Putamen (tissue), 1 donor: ENCODE measurements at regions not wholly inside any gene's neighbourhood (a gene's known extent, or its start where the extent isn't known, plus 50 kb on each side); places are given as distances from the start of the nearest gene placed in this dataset.
"Not testable (repeated sequence)": the region's sequence is repeated elsewhere in the genome, so short reads cannot be mapped to it uniquely, and the experiment has no call there.

Source experiments
- DNase-seq: peaks from one replicate; pipeline ENCODE4 v3.0.0-alpha.2; 2016; ENCODE audit warnings: low spot score

DNA sequence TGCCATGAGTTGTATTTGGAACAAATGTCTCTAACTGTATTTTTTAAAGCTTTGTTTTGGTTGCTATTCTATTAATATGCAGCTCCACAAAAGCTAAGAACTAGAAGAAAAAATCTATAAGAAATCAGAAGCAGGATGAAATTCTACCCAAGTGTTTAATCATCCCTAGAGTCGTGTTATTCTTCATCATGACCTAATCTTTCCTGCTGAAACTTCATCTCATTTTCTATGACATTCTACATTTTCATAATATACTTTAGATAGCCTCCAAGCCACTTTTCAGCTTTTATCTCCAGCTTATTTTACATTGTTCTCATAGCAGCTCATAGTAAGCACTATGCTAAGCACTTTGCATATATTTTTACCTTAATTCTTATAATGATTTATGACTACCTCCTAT lies 302.8 kb downstream of the FOXO1 start:
- DNase-seq, result no peak

DNA sequence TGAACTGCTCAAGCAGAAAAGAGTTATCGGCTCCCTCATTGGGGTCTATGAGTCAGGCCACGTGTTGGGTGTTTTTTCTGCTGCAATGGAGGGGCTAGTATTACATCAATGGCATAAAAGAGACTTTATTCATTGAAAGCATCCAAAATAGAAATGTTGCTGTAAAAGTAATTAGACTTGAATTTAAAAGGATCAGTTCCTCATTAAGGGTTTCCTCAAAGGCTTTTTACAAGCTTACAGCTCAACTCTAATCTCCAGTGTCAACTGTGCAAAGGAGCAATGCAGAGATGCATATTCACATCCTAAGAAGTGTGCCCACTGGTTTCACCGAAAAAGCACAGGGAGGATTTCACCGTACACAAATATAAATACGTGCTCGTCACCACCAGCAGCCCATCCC lies 300.3 kb downstream of the FOXO1 start:
- DNase-seq, result no peak

DNA sequence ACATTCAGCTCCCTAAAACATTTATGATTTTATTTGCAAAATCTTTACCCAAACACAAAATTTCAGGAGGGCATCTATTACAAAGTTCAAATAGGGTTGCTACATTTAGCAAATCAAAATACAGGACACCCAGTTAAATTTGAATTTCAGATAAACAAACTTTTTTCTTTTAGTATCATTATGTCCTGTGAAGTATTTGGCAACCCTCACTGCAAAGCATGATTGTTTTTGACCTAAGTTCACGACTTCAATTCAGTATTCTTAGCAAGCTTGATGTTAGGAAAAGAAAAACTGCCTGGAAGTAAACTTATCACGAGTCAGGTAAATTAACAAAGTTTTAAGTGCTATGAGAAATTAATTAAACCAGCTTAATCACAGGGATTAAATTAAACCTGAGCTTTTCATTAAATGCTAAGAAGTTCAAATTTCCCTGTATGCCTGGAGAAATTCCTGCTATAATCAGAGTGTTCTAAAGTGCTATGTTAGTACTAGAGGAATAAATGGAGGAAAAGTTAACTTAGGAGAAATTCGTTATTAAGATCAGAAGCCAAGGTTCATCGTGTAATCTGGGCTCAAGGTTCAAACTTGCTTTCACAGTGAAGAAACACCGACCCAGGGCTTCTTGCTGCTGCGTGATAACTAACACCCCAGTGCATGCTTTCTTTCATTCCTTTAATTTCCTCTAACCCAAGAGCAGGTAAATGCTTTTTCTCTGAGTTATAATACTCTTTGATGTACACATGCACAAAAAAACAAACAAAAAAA lies 298.1 kb downstream of the FOXO1 start:
- DNase-seq, result no peak

DNA sequence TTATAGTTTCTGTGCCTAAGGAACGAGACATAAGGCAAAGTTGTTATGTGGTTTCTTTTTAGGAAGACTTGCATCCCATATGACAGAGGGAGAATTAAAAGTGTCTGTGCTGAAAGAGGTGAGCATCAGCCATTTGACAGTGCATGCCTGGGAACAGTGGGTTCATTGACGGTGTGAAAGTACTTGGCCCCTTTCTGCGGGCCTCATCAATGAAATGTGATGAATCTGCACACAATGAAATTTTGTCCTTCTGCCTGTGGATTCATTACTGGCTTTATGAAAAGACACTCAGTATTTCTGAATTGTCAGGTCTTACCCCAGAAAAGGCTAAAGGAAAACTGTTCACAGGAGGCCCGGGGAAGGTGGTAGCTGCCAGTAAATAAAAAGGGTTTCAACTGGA lies 295.8 kb downstream of the FOXO1 start:
- no peak for DNase-seq

DNA sequence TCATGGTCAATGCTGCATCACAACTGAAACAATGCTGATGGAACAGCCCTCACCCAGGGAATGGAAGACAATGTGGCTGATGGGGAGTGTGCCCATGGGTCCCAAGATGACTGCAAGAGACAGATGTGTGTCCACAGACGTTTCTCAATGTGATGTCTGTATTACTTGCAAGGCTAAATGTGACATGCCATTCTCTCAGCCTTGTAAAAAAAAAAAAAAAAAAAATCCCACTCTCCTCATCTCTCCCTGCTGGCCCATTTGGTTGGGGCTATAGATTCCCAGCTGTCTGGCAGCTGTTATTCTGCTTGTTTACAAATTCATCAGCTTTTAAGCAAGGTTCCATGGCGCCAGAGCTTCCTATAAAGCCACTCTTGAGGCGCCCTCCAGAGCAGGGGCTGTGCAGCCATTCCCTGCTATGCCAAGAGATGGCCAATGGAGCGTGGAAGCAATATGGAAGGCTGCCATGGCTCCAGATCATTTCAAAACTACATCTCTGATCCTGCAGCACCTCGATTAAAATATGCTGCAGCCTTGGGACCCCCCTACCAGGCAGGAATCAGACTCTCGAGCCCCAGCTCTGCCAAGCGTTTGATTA lies 294.8 kb downstream of the FOXO1 start:
- no peak for DNase-seq

DNA sequence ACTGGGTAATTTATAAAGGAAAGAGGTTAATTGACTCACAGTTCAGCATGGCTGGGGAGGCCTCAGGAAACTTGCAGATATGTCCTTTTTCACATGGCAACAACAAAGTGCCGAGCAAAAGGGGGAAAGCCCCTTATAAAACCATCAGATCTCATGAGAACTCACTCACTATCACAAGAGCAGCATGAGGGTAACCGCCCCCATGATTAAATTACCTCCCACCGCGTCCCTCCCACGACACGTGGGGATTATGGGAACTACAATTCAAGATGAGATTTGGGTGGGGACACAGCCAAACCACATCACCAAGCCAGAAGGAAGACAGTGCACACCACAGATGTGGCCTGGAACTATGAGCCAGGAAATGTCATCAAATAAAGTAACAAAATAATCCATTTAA lies 292.8 kb downstream of the FOXO1 start:
- DNase-seq, result not testable (repeated sequence)

DNA sequence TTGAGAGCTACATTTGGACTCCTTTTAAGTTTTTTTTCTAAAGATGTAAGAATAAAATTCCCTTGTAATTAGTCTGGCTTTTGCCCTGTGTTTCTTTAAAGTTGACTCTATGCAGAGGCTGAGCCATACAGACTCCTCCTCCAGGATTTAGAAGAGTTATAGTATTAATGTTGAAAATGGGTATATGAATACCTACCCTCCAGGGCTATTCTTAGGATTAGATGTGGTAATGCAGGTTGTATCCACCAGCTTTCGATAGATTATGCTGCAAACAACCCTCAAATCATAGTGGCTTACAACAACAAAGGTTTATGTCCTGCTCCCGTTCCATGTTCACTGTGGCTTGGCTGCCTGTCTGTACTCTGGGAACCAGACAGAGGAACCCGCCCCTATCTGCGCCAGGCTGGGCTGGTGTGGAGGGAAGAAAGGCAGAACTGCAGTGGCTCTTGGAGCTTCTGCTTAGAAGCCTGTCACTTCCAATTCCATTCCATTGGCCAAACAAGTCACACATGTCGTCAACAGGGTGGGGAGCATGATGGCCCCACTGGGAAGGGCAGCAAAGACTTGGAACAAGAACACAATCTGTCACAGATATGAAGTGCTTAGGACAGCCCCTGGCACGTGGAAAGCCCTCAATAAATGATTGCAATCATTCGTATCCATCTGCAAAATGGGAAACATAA lies 290.8 kb downstream of the FOXO1 start:
- DNase-seq, result no peak

DNA sequence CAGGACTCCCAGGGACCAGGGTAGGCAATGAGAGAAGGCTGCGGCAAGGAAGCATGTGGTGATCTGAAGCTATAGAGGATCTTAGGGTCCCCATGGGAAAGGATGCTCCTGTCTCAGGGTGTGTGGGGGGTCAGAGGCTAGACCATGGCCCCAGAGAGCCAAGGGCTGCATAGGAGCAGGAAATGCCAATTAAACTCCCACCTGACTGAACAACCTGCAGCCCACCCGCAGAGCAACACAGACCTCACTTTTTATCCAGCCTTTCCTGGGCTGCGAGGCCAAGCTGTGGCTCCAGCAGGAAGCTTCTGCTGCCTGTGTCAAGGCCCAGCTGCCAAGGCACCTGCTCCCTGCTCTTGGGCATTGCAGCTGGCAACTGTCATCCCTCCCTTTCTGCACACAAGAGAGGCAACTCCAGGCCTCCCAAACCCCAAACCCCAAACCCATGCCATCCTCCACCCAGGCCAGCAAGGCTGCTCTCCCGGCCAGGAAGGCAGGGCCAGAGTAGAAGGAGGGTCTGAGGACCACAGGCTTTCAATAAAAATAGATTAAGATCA lies 290.1 kb downstream of the FOXO1 start:
- DNase-seq, result no peak

DNA sequence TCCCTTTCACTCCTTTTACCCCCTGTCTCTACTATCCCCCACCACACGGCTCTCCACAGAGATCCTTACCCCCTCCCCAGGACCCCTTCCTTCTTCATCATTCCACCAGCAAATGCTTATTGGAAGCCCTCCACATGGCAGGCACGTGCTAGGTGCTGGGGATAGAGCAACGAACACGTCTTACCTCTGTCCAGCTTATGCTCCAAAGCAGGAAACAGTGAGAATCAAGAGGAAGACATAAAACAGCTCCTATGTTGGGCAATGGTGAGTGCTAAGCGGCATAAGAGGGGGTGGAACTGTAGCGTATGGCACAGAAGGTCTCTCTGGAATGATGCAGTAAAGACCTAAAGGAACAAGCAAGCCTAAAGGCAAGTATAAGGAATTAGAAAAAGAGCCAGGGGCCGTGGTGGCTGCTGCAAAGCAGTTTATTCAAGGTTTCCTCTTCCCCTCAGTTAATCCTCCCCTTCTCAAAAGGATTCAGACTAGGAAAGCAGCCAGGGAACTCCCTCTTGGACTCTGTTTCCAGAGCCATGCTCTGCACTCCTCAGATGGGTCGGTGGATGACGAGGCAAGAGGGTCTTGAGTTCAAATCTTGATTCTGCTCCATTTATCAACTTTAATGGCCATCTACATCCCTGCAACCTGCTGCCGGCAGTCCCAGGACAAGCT lies 289.4 kb downstream of the FOXO1 start:
- DNase-seq, result no peak

DNA sequence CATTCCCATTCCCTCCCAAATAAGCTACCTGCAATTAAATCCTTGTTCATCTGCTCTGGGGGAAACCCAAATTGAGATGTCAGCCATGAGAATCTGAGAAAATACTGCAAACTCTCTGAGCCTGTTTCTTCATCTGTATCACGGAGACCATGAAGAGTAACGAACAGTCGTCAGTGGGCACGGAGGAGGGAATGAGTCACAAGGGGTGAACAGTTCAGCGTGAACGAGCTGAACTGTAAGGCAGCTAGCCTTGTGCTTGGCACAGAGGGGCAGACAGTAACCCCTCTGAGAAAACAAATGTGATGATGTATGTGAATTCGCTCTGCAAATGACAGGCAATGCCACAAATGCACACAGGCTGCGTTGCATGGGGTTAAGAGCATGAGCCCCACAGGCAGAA lies 288.7 kb downstream of the FOXO1 start:
- no peak for DNase-seq

DNA sequence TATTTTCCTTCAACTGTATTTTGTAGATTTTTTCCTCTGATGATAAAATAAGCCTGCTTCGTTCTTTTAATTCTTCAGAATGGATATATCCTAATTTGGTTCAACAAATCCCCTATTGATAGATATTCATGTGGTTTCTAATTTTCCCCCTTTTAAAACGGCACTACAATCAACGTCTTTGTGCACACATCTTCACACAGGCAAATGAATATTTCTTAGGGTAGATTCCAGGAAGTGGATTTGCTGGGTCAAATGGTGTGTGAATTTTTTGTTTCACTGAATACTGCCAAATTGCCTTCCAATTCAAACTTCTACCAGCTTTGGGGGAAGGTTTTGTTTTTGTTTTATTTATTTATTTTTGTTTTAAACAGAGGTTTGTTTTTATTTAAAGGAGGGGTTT lies 287.2 kb downstream of the FOXO1 start:
- no peak for DNase-seq

DNA sequence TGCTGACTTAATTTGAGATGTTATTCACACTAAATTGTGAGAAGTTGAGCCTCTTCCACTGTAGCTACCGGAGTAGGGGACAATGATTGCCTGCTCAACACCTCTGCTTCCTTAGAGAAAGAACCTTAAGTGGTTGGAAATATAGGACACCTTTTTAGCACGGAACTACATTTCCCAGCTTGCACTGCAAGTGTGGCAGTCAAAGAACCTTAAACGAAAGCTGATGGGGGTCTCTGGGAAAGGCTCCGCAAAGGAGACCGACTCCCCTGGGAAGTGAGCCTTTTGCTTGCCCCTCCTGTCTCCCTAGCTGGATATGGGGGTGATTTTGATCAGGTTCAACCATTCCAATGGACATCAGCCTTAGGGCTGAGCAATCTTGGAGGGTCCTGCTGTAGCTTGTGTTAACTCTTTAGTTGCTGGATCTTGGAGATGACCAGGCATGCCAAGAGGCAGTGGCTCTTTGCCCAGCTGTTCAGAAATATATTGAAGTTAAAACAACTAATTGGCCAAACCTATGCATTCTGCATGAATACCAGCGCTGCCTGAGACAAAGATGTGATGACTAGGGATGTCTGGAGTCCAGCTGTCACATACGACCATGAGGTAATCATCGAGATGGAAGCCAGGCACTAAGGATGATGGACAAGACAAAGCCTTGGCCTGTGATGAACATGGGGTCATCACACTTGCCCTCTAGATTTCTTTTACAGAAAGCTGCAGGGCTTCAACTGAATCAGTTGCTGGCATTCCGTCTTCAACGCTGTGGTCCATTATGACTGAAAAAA lies 286.5 kb downstream of the FOXO1 start:
- no peak for DNase-seq

DNA sequence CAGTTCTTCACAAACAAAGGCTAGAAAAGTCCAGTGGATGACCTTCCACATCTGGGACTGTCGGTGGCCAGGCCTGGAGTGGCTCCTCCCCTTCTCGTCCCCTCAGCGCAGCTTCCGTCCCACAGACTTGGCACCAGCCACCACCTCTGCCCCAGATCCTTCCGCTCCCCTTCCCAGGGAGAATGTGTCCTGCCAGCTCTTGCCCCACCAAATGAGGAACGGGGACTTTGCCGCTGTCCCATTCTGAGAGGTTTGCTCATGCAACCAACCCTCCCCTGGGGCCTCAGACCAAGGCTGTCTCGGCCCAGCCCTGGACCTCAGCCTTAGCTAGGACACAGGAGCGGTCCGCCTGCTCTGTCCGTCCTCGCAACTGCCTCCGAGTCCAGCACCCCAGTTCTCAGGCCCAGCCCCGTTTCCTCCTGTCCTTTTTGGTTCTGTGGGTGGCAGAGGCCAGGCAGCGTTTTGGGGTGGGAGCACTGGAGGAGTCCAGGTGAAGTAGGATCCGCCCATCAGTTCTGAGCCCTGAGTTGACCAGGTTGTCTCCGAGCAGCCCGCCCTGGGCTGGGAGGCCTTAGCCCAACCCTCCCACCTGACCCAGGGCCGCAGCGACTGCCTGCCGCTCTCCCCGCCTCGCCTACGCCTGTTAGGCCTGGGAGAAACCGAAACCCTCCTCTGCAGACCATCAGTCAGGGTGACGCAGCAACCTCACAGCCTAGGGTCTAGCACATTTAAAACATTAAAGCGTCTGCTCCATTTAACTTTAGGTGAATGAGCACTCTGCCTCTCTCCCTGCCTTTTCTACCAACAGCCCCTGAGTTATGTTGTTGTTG lies 284.3 kb downstream of the FOXO1 start:
- no peak for DNase-seq

DNA sequence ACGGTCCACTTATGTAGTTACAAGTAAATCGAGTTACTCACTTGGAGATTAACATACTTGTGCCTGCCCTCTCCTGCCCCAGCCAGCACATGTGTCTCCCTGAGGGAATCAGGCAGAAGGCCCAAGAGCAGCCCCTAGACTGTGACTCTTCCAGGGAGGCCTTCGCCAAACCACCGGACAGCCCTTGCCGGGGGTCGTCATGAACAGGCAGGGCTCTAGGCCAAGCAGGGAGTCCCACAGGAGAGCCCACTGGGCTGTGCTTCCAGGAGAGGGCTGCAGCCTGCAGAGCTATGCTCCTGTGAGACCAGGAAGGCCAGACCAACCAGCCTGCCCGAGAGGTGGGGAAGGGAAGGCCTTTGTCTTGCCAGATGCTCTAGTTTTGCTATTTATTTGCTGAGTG lies 283.3 kb downstream of the FOXO1 start:
- no peak for DNase-seq

DNA sequence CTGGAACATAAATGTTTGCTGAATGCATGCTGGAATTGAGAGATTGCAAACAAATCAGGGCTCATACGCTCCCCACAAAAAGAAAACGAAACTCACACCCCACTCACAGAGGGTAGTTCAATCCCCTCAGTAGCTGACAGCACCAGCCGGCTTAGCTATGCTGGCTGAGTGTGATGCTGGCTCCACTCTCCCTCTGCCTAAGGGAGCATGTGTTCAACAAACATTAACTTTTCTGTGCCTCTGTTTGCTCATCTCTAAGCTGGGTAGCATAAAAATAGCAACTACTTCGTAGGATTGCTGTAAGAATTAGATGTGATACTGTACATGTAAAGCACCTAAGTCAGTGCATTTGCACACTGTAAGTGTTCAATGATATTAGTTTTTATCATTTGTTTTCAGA lies 282.6 kb downstream of the FOXO1 start:
- DNase-seq, result no peak

DNA sequence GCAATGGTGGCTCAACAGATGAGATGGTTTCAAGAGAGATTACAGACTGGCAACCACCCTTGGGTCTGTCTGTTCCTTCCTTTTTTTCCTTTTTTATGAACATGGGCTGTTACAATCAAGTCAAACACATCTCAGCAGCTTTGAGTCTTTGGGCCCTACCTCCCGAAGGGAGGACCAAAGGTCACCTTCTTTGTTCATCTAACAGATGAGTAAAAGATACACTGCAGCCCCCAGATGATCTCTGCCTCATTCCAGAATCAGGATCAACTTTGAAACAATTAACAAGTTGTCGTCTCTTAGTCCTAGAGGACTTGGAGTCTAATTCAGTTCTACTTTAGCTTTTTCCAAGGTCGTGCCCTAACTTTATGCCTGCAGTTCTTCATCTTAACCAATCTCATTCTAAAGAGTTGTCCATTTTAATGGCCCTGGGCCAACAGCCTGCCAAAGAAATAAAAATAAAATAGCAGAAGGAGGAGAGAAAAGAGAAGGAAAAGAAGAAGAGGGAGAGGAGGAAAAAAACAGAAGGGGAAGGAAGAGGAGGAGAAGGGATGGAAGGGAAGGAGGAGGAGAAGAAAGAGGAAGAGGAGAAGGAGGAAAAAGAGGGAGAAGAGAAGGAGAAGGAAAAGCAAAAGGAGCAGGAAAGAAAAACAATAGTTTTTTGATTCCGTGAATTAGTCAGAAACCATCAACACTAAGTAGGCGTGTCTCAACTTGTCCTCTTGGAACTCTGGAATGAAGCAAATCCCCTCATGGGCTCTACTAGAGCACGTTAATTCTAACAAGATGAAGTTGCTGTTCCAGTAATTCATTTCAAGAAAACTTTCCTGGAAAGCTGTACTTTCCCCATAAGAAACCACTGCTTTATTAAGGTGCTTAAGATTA lies 281.2 kb downstream of the FOXO1 start:
- no peak for DNase-seq

DNA sequence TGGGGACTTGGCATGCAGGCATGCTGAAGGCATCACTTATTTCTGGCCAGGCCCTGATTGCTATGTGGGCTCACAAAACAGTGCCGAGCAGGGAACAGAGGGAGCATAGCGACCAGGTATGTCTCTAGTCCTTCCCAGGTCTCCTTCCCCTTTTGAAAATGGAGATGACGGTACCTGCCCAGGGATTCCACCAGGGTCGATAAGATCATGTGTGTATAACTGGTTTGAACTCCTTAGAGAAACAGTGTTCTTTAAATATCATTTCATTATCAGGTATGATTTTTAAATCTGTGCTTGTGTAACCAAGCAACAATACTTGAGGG lies 280.6 kb downstream of the FOXO1 start:
- no peak for DNase-seq

DNA sequence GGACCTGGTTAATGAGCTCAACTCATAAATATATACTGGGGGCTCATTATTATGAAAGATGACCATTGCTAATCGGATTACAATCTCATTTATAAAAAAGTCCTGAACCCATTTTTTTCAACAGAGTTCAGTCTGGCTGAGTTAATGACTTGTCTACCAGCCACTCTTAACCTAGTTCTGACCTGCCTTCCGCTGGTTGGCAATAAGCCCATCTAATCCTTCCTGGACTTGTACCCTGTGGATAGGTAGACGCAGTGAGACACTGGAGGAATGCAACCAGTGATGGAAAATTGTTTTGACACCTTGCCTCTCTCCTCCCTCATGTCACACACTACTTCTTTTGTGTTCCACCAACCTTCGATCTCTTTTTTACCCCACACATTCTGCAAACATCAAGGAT lies 279.9 kb downstream of the FOXO1 start:
- no peak for DNase-seq

DNA sequence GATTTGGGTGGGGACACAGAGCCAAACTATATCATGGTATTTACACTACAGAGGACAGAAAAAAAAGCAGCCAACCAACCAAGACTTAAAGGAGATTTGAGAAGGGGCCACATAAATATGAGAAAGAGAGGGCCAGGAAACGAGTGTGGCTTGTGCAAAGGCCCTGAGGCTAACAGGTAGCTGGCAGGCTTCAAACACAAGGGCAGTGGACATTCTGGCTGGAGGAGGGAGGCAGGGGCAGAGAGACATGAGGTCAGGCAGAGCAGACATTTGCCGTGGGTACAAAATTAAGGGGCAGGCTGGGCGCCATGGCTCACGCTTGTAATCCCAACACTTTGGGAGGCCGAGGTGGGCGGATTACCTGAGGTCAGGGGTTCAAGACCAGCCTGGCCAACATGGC lies 278.7 kb downstream of the FOXO1 start:
- no peak for DNase-seq

DNA sequence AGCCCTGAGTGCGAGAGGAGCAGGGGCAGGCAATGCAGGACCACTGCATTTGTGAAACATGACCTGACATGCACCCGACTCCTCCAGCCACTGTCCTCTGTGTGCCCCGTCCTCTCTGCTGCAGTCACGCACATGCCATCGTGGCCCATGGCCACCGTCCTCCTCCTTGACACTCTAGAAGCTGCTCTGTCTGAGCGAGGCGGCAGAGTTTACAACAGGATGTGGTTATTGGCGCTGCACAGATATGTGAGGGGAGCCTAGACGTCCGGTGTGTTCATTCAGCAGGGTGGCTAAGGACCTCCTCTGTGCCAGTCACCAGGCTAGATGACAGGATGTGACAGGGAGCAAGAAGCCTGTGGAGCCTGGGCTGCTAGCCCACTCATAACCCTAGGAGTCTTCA lies 277.8 kb downstream of the FOXO1 start:
- no peak for DNase-seq
